HG03175 (cell line): ENCODE measurements at regions not wholly inside any gene's neighbourhood (a gene's known extent, or its start where the extent isn't known, plus 50 kb on each side); places are given as distances from the start of the nearest gene placed in this dataset.
"Not testable (repeated sequence)": the region's sequence is repeated elsewhere in the genome, so short reads cannot be mapped to it uniquely, and the experiment has no call there.

Source experiments
- ATAC-seq: cut with Tn5 transposase; IDR thresholded peaks from one replicate; pipeline ENCODE4 v1.9.1; 2021; ENCODE audit warnings: mild to moderate bottlenecking, moderate library complexity; ENCODE audit not compliant: unreplicated experiment

- ATAC-seq: no peak
Measured at GRCh38 chr2:53381271-53381670, 386.3 kb upstream of the CHAC2 start.

- no peak for ATAC-seq
Measured at GRCh38 chr2:53379547-53379946, 388.1 kb upstream of the CHAC2 start.

- no peak for ATAC-seq
Measured at GRCh38 chr2:53378791-53379190, 388.8 kb upstream of the CHAC2 start.

- ATAC-seq: no peak
Measured at GRCh38 chr2:53373126-53373525, 394.5 kb upstream of the CHAC2 start.

- ATAC-seq: no peak
Measured at GRCh38 chr2:53366543-53366942, 401.1 kb upstream of the CHAC2 start.

GRCh38 chr2:53362934-53363333 is 404.7 kb upstream of the CHAC2 start:
- no peak for ATAC-seq

GRCh38 chr2:53356291-53356905 is 411.2 kb upstream of the CHAC2 start:
- no peak for ATAC-seq

GRCh38 chr2:53353135-53354114 is 414.2 kb upstream of the CHAC2 start:
- ATAC-seq: no peak

- ATAC-seq: no peak
Measured at GRCh38 chr2:53347269-53347668, 420.3 kb upstream of the CHAC2 start.

- ATAC-seq: no peak
Measured at GRCh38 chr2:53342248-53342647, 425.4 kb upstream of the CHAC2 start.

- no peak for ATAC-seq
Measured at GRCh38 chr2:53334610-53335009, 433.0 kb upstream of the CHAC2 start.

GRCh38 chr2:53331667-53332066 is 435.9 kb upstream of the CHAC2 start:
- ATAC-seq: no peak

- ATAC-seq: no peak
Measured at GRCh38 chr2:53317861-53318260, 449.7 kb upstream of the CHAC2 start.

GRCh38 chr2:53315149-53315548 is 452.5 kb upstream of the CHAC2 start:
- ATAC-seq: no peak

- ATAC-seq: no peak
Measured at GRCh38 chr2:53314718-53315117, 452.9 kb upstream of the CHAC2 start.

GRCh38 chr2:53313644-53314043 is 454.0 kb upstream of the CHAC2 start:
- ATAC-seq: not testable (repeated sequence)

GRCh38 chr2:53312721-53313120 is 454.9 kb upstream of the CHAC2 start:
- ATAC-seq: no peak

- no peak for ATAC-seq
Measured at GRCh38 chr2:53312181-53312580, 455.4 kb upstream of the CHAC2 start.

- no peak for ATAC-seq
Measured at GRCh38 chr2:53303012-53303578, 464.5 kb upstream of the CHAC2 start.

GRCh38 chr2:53302455-53302854 is 465.1 kb upstream of the CHAC2 start:
- ATAC-seq: no peak

GRCh38 chr2:53289309-53290006 is 478.1 kb upstream of the CHAC2 start:
- ATAC-seq: no peak
